NCI-H1694 (cell line): ENCODE measurements at regions not wholly inside any gene's neighbourhood (a gene's known extent, or its start where the extent isn't known, plus 50 kb on each side); places are given as distances from the start of the nearest gene placed in this dataset.
"Not testable (repeated sequence)": the region's sequence is repeated elsewhere in the genome, so short reads cannot be mapped to it uniquely, and the experiment has no call there.

Experiments used
- DNase-seq: peaks from one replicate; lab custom pipeline; 2025; lab: John Stamatoyannopoulos, UW

GRCh38 chr3:194867270-194867983 lies 181.7 kb downstream of the FAM43A start:
- DNase-seq: no peak

- DNase-seq: no peak
Measured at GRCh38 chr3:194868831-194869230, 183.1 kb downstream of the FAM43A start.

GRCh38 chr3:194869482-194870169 lies 183.9 kb downstream of the FAM43A start:
- no peak for DNase-seq

- DNase-seq: no peak
Measured at GRCh38 chr3:194870394-194871110, 184.9 kb downstream of the FAM43A start.

- peak; percentile 89 for DNase-seq
Measured at GRCh38 chr3:194871143-194871863, 185.6 kb downstream of the FAM43A start.

- DNase-seq: peak; percentile 26
Measured at GRCh38 chr3:194871864-194872668, 186.4 kb downstream of the FAM43A start.

GRCh38 chr3:194872669-194872977 lies 186.9 kb downstream of the FAM43A start:
- DNase-seq: no peak

- DNase-seq: not testable (repeated sequence)
Measured at GRCh38 chr3:194873474-194873873, 187.8 kb downstream of the FAM43A start.

GRCh38 chr3:194874206-194874605 lies 188.5 kb downstream of the FAM43A start:
- no peak for DNase-seq

GRCh38 chr3:194874783-194875182 lies 189.1 kb downstream of the FAM43A start:
- DNase-seq: no peak

GRCh38 chr3:194875581-194876402 lies 190.1 kb downstream of the FAM43A start:
- no peak for DNase-seq

GRCh38 chr3:194876403-194877095 lies 190.9 kb downstream of the FAM43A start:
- no peak for DNase-seq

- DNase-seq: no peak
Measured at GRCh38 chr3:194877291-194878119, 191.8 kb downstream of the FAM43A start.

- DNase-seq: no peak
Measured at GRCh38 chr3:194879126-194879877, 193.6 kb downstream of the FAM43A start.

- DNase-seq: peak; percentile 94
Measured at GRCh38 chr3:194879991-194880939, 194.6 kb downstream of the FAM43A start.

GRCh38 chr3:194880940-194881925 lies 195.6 kb downstream of the FAM43A start:
- peak; percentile 58 for DNase-seq
